Hepatocyte (in vitro differentiated cells): ENCODE measurements at regions not wholly inside any gene's neighbourhood (a gene's known extent, or its start where the extent isn't known, plus 50 kb on each side); places are given as distances from the start of the nearest gene placed in this dataset.

Experiments
- CTCF ChIP-seq: fragments of 200-600 bp; sonication (generic); IDR thresholded peaks from 2 replicates; pipeline ENCODE4 v1.5.1; 2016; ENCODE audit warnings: antibody characterized with exemption, mild to moderate bottlenecking; ENCODE audit not compliant: poor library complexity
- EZH2 ChIP-seq: fragments of 200-600 bp; sonication (generic); IDR thresholded peaks from 2 replicates; pipeline ENCODE4 v1.6.1; 2016; ENCODE audit warnings: antibody characterized with exemption, mild to moderate bottlenecking, borderline replicate concordance
- EZH2phosphoT487 ChIP-seq: fragments of 200-600 bp; sonication (generic); IDR thresholded peaks from one replicate; pipeline ENCODE4 v1.6.1; 2018; ENCODE audit warnings: antibody characterized with exemption, mild to moderate bottlenecking, low read depth, moderate library complexity; ENCODE audit not compliant: unreplicated experiment, severe bottlenecking

- no peak for TF ChIP-seq EZH2phosphoT487
- TF ChIP-seq CTCF = no peak
- TF ChIP-seq EZH2 = no peak
These were observed 70.5 kb upstream of the COL13A1 start for GRCh38 chr10:69731184-69731583.
